Fibroblast of skin of abdomen (primary cell): ENCODE measurements at regions not wholly inside any gene's neighbourhood (a gene's known extent, or its start where the extent isn't known, plus 50 kb on each side); places are given as distances from the start of the nearest gene placed in this dataset.
"Not testable (repeated sequence)": the region's sequence is repeated elsewhere in the genome, so short reads cannot be mapped to it uniquely, and the experiment has no call there.

Experiments
- DNase-seq: peaks from one replicate; pipeline ENCODE4 v3.0.0-alpha.2; 2013

GRCh38 chr2:210730672-210731071, 174.3 kb downstream of the CPS1 start:
- no peak for DNase-seq

- not testable (repeated sequence) for DNase-seq
Measured at GRCh38 chr2:210746826-210747225, 190.4 kb downstream of the CPS1 start.

GRCh38 chr2:210752532-210752931, 196.1 kb downstream of the CPS1 start:
- no peak for DNase-seq

GRCh38 chr2:210753386-210753785, 197.0 kb downstream of the CPS1 start:
- no peak for DNase-seq

GRCh38 chr2:210756855-210757254, 200.5 kb downstream of the CPS1 start:
- no peak for DNase-seq

- DNase-seq = no peak
Measured at GRCh38 chr2:210762604-210763588, 206.5 kb downstream of the CPS1 start.

GRCh38 chr2:210768329-210768910, 212.0 kb downstream of the CPS1 start:
- DNase-seq = no peak

GRCh38 chr2:210776756-210777155, 220.4 kb downstream of the CPS1 start:
- DNase-seq = no peak

GRCh38 chr2:210782222-210782621, 225.8 kb downstream of the CPS1 start:
- no peak for DNase-seq

- not testable (repeated sequence) for DNase-seq
Measured at GRCh38 chr2:210787831-210788230, 231.4 kb downstream of the CPS1 start.

GRCh38 chr2:210792000-210792399, 235.6 kb downstream of the CPS1 start:
- no peak for DNase-seq

- DNase-seq = no peak
Measured at GRCh38 chr2:210795506-210795905, 239.1 kb downstream of the CPS1 start.

GRCh38 chr2:210798180-210798579, 241.8 kb downstream of the CPS1 start:
- DNase-seq = no peak

GRCh38 chr2:210814251-210815025, 258.0 kb downstream of the CPS1 start:
- DNase-seq = no peak

- no peak for DNase-seq
Measured at GRCh38 chr2:210816769-210817168, 260.4 kb downstream of the CPS1 start.

GRCh38 chr2:210818473-210818872, 262.1 kb downstream of the CPS1 start:
- no peak for DNase-seq

- no peak for DNase-seq
Measured at GRCh38 chr2:210833403-210833802, 277.0 kb downstream of the CPS1 start.

- no peak for DNase-seq
Measured at GRCh38 chr2:210839034-210839433, 282.6 kb downstream of the CPS1 start.

GRCh38 chr2:210839450-210839849, 283.1 kb downstream of the CPS1 start:
- DNase-seq = no peak

GRCh38 chr2:210842896-210843295, 286.5 kb downstream of the CPS1 start:
- no peak for DNase-seq

- no peak for DNase-seq
Measured at GRCh38 chr2:210844016-210844415, 287.6 kb downstream of the CPS1 start.

- DNase-seq = no peak
Measured at GRCh38 chr2:210859314-210859713, 302.9 kb downstream of the CPS1 start.

- DNase-seq = no peak
Measured at GRCh38 chr2:210860276-210860675, 303.9 kb downstream of the CPS1 start.
